Stimulated activated CD4-positive, alpha-beta T cell treated with anti-CD3 and anti-CD28 coated beads, Interleukin-4, amount 100 ng/mL, for 4 hours (primary cell): ENCODE measurements at regions not wholly inside any gene's neighbourhood (a gene's known extent, or its start where the extent isn't known, plus 50 kb on each side); places are given as distances from the start of the nearest gene placed in this dataset.

Experiments used
- DNase-seq, 2 experiments: peaks; one replicate each; pipeline ENCODE4 v3.0.0-alpha.2; 2020

GRCh38 chr10:90530521-90530920 lies 327.3 kb downstream of the HTR7 start:
- no peak for DNase-seq

GRCh38 chr10:90557385-90557784 lies 300.5 kb downstream of the HTR7 start:
- DNase-seq = no peak

DNA sequence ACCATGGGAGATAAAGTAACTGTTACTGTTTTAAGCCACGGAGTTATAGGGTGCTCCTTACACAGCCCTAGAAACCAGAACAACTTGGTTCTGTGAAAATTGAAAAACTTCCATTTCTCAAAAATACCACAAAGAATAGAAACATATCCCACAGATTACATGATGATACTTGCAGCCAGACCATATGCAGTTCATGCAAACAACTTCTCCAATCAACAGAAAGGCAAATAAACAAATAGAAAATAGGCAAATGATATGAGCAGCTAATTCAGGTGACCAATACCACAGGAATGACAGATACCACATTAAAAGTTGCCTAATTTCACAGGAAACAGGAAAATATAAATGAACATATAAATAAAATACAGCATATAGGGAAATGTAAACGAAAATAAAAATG lies 297.5 kb downstream of the HTR7 start:
- no peak for DNase-seq

GRCh38 chr10:90561666-90562065 lies 296.2 kb downstream of the HTR7 start:
- DNase-seq = no peak

DNA sequence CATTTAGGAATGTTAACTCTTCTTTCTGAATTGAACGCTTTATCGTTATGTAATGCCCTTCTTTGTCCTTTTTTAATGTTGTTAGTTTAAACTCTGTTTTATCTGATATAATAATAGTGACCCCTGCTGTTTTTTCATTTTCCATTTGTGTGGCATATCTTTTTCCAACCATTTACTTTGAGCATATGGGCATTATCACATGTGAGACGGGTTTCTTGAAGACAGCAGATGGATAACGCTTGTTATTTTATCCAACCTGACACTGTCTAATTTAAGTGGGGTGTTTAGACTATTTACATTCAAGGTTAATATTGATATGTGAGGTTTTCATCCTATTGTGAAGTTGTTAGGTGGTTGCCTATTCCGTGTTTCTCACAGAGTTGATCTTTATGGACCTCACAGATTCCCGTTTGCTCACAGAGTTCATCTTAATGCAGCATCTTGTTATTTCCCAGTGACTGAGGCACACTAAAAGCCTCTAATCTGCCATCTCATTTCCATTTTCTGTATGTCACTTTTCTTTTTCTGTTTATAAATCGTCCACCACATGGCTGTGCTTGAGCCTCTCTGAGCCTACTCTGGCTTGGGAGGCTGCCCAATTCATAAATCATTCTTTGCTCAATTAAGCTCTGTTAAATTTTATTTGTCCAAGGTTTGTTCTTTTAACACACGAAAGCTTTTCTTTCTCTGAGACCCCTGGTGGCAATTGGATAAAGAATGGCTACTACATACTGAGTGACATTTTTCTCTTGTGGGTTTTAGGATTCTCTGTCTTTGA lies 286.2 kb downstream of the HTR7 start:
- no peak for DNase-seq

- DNase-seq = no peak
Measured at GRCh38 chr10:90575125-90575524, 282.7 kb downstream of the HTR7 start.

DNA sequence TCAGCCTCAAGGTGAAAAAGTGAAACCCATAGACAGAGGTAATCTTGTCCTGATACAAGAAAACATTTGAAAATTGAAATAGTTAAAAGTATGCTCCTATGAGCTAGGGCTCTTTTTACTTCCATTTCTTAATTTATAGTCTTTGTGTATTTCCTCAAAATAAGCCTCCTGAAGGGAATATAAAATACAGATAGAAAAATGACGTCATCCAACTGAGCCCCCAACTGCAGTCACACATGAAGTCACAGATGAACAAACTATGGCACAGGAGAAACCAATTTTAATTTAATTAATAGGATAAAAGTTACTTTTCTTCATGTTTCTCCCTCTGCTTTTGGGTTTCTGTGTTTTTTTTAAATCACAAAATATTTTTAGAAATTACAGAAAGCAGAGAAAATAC lies 280.3 kb downstream of the HTR7 start:
- DNase-seq = no peak

GRCh38 chr10:90579602-90580242 lies 278.1 kb downstream of the HTR7 start:
- DNase-seq = no peak

DNA sequence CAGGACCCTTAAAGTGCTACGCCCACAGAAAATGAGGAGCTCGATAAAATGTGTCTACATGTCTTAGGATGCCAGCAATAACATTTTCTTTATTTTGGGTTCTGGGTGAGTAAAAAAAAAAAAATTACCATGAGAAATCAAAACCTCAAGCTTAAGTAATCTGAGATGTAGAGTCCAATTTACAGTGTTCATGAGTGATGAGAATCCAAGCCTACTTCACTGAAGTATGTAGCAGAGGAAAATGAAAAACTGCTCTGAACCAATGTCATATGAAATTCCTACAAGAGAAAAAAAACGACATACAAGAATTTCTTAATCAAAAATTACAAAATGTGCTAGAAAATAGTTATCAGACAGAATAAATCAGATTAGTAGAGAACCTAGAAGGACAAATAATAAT lies 274.4 kb downstream of the HTR7 start:
- no peak for DNase-seq

DNA sequence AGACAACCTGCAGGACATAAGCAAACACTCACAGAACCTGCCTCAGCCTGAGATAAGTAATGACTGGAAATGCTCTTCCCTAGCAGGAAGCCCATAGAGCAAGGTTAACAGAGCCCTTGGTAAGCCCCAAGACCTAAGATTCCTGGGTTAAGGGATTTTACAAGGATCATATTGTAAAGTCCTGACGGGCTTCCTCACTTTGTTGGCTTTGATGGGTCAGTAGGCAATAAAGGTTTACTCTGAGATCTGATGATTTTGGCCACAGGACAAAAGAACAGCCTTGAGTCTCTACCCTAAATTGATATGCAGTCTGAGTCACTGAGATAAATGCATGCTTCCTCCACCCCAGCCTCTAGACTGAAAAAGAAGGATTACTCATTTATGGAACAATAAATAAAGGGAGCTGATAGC lies 270.8 kb downstream of the HTR7 start:
- no peak for DNase-seq

DNA sequence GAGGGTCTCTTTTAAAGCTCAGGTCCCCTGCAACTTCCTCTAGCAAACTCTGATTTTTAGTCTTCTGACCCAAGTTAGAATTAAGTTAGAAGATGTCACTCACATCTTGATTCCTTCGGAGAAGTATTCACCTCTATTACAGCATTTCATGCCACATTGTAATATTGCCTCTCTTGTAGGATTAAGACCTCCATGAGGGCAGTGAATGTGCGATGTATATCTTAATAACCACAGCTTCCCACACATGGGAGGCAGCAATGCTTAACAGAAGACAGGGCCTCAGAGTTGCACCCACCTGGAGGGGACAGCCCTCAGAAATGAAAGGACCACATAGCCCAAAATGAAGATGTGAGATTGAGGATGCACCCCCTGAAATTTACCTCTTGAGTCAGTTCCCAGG lies 270.3 kb downstream of the HTR7 start:
- DNase-seq = no peak

DNA sequence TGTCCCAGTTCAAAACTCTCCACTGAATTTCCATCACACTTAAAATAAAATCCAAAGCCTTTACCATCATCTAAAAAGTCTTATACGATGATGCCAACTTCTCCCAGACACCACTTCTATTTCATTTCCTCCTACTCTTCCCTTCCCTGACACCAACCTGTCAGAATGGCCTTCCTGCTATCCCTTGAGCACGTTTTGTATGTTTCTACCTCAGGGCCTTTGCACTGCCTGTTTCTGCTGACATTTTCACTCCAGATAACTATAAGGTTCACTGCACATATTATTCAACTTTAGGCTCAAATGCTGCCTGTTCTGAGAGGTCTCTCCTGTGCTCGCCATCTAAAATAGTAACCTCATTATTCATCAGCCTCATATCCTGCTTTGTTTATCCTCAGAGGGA lies 269.6 kb downstream of the HTR7 start:
- DNase-seq = no peak

DNA sequence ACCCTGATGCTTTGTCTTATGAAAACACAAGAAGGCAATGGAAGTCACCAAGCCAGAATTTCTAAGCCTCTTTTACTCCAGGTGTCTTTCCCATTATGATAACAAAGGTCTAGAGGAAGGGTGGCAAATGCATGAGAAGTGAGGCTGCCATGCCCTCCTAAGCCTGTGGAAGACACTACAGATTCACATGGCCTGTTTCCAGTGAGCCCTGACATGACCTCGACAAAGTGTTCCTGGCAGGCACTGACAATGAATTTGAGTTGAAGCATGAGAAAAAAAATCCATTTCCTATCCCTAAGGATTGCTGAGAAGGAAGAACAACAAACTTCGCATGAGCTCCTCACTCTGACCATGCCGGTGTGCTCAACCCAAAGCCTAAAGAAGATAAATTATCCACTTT lies 268.0 kb downstream of the HTR7 start:
- DNase-seq = no peak

- no peak for DNase-seq
Measured at GRCh38 chr10:90591629-90592028, 266.2 kb downstream of the HTR7 start.

GRCh38 chr10:90592638-90593302 lies 265.1 kb downstream of the HTR7 start:
- DNase-seq = no peak

DNA sequence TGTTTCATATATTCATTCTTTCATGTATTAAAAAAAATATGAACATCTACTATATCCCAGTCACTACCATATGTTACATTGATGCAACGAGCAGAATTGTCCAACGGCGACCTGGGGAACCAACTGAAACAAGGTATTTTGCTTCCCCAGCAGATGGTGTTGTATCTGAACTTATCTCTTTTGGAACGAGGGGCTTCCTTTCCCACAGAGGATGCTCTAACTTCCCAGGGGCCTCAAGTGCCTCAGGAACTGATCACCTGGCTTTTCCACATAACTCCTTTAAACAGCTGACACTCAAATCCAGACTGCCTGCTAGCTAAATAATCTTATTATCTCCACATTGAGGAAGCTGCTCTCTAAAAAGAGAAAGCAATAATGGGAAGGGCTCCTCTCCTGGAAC lies 259.3 kb downstream of the HTR7 start:
- DNase-seq = no peak

DNA sequence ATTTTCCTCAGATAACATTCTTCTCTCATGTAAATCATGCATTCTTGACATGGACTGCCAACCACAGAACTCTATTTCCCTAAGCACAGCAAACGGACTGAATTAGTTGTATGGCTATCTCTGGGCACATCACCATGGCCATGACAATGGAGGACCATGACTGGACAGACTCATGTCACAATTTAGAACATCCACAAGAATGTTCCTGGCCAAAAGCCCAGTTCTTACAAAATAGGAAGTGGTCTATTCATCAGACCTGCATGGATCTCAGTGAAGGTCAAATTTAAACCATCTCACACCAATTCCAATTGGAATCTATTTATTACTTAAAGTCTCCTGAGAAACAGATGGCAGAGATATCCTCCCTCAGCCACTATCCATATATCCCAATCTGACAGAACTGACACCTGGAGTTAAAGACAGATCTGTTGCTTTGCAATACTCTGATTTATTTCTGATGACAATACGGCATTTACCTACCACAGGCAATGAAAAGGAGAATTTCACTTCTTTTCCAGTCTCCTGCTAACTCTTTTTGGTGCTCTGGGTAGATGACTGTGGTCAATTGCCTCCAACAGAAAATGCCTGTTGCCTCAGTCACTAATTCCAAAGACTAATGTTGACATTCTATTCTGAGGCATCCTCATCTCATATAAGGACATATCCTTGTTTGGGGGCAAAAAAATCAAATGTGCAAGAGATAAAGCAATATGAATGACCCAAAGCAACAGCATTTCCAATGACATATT lies 254.8 kb downstream of the HTR7 start:
- DNase-seq = no peak

DNA sequence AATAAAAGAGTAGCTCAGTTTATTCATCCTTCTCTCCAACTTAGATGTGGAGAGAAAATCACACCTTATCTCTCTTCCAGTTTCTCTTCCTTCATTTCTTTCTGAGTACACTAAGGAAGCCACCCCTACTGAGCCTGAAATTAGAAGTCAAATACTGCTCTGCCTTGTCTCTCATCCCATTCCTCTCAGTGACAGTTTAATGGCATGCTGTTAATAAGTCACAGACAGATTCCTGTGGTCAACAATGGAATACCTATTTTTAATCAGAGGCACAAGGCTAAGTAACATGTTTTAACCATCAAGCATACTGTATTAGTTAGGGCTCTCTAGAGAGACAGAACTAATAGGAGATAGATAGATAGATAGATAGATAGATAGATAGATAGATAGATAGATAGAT lies 253.2 kb downstream of the HTR7 start:
- DNase-seq = no peak

- no peak for DNase-seq
Measured at GRCh38 chr10:90605506-90605905, 252.3 kb downstream of the HTR7 start.

GRCh38 chr10:90612276-90612675 lies 245.6 kb downstream of the HTR7 start:
- DNase-seq = no peak

- DNase-seq = no peak
Measured at GRCh38 chr10:90614631-90615030, 243.2 kb downstream of the HTR7 start.

DNA sequence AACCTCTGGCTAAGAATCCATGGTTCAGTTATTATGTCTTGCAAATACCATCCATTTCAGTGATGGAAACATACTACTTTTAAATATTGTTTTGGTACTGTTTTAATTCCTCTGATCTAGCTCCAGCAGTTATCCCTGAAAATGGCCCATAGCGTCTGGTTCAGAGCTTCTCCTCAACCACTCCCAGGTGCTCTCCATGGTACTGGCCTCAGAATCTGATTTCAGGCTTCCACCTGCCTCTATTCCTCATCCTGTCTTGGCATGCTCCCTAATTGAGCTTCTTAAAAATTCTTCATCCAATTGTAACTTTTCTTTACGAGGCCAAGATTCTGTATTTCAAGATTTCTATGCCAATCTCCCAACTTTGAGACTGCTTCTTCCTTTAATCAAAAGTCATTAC lies 236.3 kb downstream of the HTR7 start:
- no peak for DNase-seq

DNA sequence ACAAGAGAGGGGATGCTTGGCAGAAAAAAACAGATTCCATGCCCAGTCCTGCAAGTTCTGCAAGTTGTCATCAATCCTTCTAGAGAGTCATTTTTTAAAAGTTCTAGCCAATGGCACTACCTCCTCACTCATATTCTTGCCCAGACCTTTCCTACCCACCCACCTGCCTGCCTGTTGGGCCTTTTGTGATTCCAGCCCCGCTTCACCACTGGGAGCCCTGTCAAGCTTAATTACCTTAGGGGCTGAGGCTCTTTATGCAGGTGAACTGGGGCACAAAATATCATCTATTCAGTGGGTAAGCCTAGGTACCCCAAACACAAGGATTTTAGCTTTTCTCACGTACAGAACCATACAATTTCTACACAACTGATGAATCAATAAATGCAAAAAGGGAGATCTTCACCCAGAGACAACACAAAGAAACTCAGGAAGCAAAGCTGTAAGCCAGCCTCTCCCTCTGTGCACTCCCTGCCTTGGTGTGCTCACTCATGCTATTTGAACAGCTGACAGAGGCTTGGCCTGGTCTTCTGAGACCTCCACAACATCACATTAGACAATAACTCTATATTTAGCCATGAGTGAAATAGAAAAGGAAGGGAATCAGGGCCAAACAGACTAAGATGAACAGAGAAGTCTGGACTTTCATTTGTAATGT lies 222.6 kb downstream of the HTR7 start:
- no peak for DNase-seq
